Osteocyte (in vitro differentiated cells): ENCODE measurements at regions not wholly inside any gene's neighbourhood (a gene's known extent, or its start where the extent isn't known, plus 50 kb on each side); places are given as distances from the start of the nearest gene placed in this dataset.

Experiments used
- DNase-seq: peaks from one replicate; pipeline ENCODE4 v3.0.0; 2021; ENCODE audit warnings: mixed read lengths; ENCODE audit not compliant: unreplicated experiment; ENCODE audit errors: extremely low spot score
- H3K27ac Mint-ChIP-seq: one replicate; pipeline ENCODE4 v1.8.0; 2021; ENCODE audit warnings: mild to moderate bottlenecking, mixed read lengths; ENCODE audit not compliant: unreplicated experiment
- H3K27me3 Mint-ChIP-seq: one replicate; pipeline ENCODE4 v1.8.0; 2021; ENCODE audit warnings: mixed read lengths; ENCODE audit not compliant: unreplicated experiment
- H3K36me3 Mint-ChIP-seq: one replicate; pipeline ENCODE4 v1.8.0; 2021; ENCODE audit warnings: mixed read lengths; ENCODE audit not compliant: unreplicated experiment
- H3K4me1 Mint-ChIP-seq: one replicate; pipeline ENCODE4 v1.8.0; 2021; ENCODE audit warnings: mixed read lengths; ENCODE audit not compliant: unreplicated experiment
- H3K4me3 Mint-ChIP-seq: one replicate; pipeline ENCODE4 v1.8.0; 2021; ENCODE audit warnings: mild to moderate bottlenecking, moderate library complexity, mixed read lengths; ENCODE audit not compliant: unreplicated experiment
- H3K9me3 Mint-ChIP-seq: one replicate; pipeline ENCODE4 v1.8.0; 2021; ENCODE audit warnings: mixed read lengths; ENCODE audit not compliant: unreplicated experiment
- TF ChIP-seq, protein P1 (sequence below): fragments of 200-600 bp; sonication (generic); IDR thresholded peaks from 2 replicates; pipeline ENCODE4 v1.5.0; 2021; ENCODE audit warnings: antibody characterized with exemption, mild to moderate bottlenecking, moderate library complexity

DNA sequence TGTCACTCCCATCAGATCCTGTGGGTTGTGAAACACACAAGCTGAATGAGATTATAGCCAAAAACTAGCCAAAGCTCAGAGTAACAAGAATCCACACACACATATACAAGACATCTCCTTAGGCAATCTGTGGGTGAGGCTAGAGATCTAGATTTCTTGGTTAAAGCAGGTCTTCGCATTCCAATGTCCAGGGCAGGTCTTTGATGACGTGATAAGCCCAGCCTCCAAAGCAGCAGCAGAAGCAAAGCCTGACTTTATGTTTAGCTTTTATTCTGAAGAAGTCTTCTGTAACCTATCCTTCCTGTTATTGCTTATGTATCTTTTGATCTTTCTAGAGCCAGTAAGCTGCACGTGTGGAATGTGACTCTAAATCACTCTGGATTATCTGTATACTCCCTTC, 199.1 kb upstream of the SLC30A5 start:
- Mint-ChIP-seq H3K4me1 (peaks cover 14% of the 10 kb centered on the region), H3K36me3 (no peaks in the 10 kb centered on the region), H3K9me3 (no peaks in the 10 kb centered on the region), H3K27ac (no peak overlapping the region), H3K27me3 (no peaks in the 10 kb centered on the region), H3K4me3 (no peak overlapping the region)
- no peak for DNase-seq
- TF ChIP-seq, protein P1, sequence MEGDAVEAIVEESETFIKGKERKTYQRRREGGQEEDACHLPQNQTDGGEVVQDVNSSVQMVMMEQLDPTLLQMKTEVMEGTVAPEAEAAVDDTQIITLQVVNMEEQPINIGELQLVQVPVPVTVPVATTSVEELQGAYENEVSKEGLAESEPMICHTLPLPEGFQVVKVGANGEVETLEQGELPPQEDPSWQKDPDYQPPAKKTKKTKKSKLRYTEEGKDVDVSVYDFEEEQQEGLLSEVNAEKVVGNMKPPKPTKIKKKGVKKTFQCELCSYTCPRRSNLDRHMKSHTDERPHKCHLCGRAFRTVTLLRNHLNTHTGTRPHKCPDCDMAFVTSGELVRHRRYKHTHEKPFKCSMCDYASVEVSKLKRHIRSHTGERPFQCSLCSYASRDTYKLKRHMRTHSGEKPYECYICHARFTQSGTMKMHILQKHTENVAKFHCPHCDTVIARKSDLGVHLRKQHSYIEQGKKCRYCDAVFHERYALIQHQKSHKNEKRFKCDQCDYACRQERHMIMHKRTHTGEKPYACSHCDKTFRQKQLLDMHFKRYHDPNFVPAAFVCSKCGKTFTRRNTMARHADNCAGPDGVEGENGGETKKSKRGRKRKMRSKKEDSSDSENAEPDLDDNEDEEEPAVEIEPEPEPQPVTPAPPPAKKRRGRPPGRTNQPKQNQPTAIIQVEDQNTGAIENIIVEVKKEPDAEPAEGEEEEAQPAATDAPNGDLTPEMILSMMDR: no peak

DNA sequence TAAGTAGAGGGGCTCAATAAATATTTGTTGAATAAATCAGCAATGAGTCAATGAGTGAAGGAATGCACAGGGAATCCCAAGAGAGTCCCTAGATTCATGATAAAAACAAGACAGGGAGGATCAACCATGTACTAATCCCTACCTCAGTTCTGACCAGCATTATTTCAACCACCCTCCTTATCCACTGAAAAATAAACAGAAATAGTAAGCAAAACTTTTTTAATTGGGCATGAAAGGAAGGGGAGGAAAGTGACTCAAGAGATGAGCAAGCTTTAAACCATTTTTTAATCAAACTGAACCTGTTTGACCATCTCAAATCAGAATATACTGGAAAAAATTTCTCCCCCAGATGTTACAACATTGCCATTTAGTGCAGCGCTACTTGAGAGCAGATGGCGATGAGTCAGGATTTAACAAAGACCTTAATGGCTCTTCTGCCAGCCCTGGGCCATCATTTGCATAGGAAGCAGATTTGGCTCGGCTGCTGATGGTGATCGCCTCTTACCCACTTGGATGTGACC, 194.8 kb upstream of the SLC30A5 start:
- Mint-ChIP-seq H3K27me3 (no peaks in the 10 kb centered on the region), H3K4me3 (no peak overlapping the region), H3K9me3 (no peaks in the 10 kb centered on the region), H3K36me3 (no peaks in the 10 kb centered on the region), H3K4me1 (peaks cover 14% of the 10 kb centered on the region), H3K27ac (no peak overlapping the region)
- no peak for DNase-seq
- TF ChIP-seq, protein P1: no peak

DNA sequence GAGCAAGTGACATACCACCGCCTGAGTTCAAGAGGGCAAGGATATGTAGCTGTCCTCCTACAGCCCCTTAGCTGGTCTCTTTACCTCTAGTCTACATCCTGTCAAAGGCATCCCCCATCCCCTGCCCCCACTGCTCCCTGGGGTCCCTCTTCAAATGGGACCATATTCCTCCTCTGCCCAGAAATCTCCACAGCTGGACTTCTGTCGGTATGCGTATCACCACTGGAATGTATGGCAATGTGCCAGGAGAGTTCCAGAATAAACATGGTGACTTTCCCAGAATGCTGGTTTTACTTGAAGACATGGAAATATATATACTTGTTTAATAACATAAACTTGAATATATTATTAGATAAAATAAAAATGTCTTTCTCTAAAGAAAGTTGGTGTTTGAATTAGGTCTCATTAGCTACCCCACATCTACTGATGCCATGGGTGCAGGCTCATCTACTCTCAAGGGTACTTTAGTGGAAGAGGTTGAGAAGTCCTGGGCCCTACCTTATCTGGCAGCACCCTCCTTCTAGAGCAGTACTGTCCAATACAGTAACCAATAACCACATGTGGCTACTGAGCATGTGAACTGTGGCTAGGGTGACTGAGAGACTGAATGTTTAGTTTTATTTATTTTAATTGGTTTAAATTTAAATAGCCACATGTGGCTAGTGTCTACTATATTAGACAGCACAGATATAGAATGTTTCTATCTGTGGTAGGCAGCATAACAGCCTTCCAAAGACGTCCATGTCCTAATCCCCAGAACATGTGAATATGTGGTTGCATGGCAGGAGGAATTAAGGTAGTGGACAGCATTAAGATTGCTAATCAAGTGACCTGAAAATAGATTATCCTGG, 181.7 kb upstream of the SLC30A5 start:
- no peak overlapping the region for H3K4me3 Mint-ChIP-seq
- H3K36me3 Mint-ChIP-seq: no peaks in the 10 kb centered on the region
- H3K4me1 Mint-ChIP-seq: peaks cover 11% of the 10 kb centered on the region
- H3K9me3 Mint-ChIP-seq: no peaks in the 10 kb centered on the region
- peak overlapping the region; percentile 21 for H3K27ac Mint-ChIP-seq
- no peaks in the 10 kb centered on the region for H3K27me3 Mint-ChIP-seq
- TF ChIP-seq, protein P1: no peak
- no peak for DNase-seq

DNA sequence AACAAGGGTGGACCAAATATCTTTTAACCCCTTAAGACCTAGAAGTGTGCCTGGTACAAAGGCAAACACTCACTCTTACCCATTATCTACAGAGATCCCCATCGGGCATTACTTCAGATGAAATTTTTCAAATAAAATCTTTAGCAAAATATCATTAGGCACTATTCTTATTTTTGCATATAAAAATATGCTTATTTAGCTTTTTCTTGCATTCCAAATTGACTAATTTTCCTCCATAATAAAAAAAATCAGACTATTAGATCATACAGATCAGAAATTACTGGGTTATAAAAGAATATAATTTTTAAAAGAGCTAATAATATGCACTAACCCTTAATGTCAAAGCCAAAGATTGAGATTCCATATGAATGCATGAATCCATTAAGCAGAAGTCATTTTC, 178.7 kb upstream of the SLC30A5 start:
- Mint-ChIP-seq H3K27ac (no peak overlapping the region), H3K27me3 (no peaks in the 10 kb centered on the region), H3K4me1 (peaks cover 8% of the 10 kb centered on the region), H3K9me3 (peaks cover 1% of the 10 kb centered on the region), H3K4me3 (no peak overlapping the region), H3K36me3 (no peaks in the 10 kb centered on the region)
- TF ChIP-seq, protein P1: no peak
- no peak for DNase-seq

DNA sequence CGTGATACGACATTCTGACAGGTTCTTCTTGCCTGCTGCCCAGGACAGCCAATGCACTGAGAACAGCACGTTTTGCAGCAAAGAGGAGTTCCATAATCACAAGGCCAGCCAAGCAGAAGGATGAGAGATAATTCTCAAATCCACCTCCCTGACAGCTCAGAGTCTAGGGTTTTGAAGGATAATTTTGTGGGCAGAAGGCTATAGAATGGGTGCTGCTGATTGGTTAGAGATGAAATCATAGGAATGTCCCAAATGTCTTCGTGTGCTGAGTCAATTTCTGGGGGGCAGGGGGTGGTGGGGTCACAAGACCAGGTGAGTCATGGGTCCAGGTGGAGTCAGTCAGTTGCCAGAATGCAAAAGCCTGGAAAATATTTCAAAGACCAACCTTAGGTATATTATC, 175.5 kb upstream of the SLC30A5 start:
- no peaks in the 10 kb centered on the region for H3K27me3 Mint-ChIP-seq
- no peak for DNase-seq
- no peaks in the 10 kb centered on the region for H3K36me3 Mint-ChIP-seq
- no peak overlapping the region for H3K27ac Mint-ChIP-seq
- H3K4me3 Mint-ChIP-seq: no peak overlapping the region
- H3K4me1 Mint-ChIP-seq: no peaks in the 10 kb centered on the region
- TF ChIP-seq, protein P1: no peak
- H3K9me3 Mint-ChIP-seq: peaks cover 4% of the 10 kb centered on the region
